ENCODE measurements at regions not wholly inside any gene's neighbourhood (a gene's known extent, or its start where the extent isn't known, plus 50 kb on each side); places are given as distances from the start of the nearest gene placed in this dataset.

GRCh38 chr2:234147335-234147861, 96.9 kb downstream of the SPP2 start:
- TF ChIP-seq POLR2A (IDR thresholded peaks at IDR 0.05) (no peak), POLR2AphosphoS5 (IDR thresholded peaks at IDR 0.05) (no peak)
- TF ChIP-seq, protein P1, sequence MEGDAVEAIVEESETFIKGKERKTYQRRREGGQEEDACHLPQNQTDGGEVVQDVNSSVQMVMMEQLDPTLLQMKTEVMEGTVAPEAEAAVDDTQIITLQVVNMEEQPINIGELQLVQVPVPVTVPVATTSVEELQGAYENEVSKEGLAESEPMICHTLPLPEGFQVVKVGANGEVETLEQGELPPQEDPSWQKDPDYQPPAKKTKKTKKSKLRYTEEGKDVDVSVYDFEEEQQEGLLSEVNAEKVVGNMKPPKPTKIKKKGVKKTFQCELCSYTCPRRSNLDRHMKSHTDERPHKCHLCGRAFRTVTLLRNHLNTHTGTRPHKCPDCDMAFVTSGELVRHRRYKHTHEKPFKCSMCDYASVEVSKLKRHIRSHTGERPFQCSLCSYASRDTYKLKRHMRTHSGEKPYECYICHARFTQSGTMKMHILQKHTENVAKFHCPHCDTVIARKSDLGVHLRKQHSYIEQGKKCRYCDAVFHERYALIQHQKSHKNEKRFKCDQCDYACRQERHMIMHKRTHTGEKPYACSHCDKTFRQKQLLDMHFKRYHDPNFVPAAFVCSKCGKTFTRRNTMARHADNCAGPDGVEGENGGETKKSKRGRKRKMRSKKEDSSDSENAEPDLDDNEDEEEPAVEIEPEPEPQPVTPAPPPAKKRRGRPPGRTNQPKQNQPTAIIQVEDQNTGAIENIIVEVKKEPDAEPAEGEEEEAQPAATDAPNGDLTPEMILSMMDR (IDR thresholded peaks at IDR 0.05): no peak

Data from prostate gland (tissue), 2 donors.